Keratinocyte (primary cell): ENCODE measurements at regions not wholly inside any gene's neighbourhood (a gene's known extent, or its start where the extent isn't known, plus 50 kb on each side); places are given as distances from the start of the nearest gene placed in this dataset.

Experiments
- DNase-seq: peaks from one replicate; pipeline ENCODE4 v3.0.0-alpha.2; 2011; ENCODE audit warnings: low read depth, missing footprints, low spot score
- FAIRE-seq: peaks from 2 replicates; lab custom pipeline; 2011; peaks lifted over from hg19 to GRCh38; lab: Jason Lieb, UNC
- H2AFZ ChIP-seq: 2 replicates; pipeline ENCODE4 v1.6.0; 2012; ENCODE audit warnings: low read length, control low read depth, inconsistent platforms; ENCODE audit not compliant: control insufficient read depth
- H3K27ac ChIP-seq: 2 replicates; pipeline ENCODE4 v1.5.1; 2011; ENCODE audit warnings: low read length; ENCODE audit not compliant: control insufficient read depth, insufficient read depth
- H3K27me3 ChIP-seq: 3 replicates; pipeline ENCODE4 v1.6.0; 2011; ENCODE audit warnings: low read length; ENCODE audit not compliant: control insufficient read depth, insufficient read depth; ENCODE audit errors: extremely low read depth
- H3K36me3 ChIP-seq, 2 experiments: 2 replicates in 1 of 2; 3 replicates in 1 of 2; pipeline ENCODE4 v1.5.1; 2011; ENCODE audit warnings: low read length in 2 of 2, mild to moderate bottlenecking in 1 of 2; ENCODE audit not compliant: control insufficient read depth in 2 of 2, insufficient read depth in 2 of 2; ENCODE audit errors: extremely low read depth in 1 of 2
- H3K4me1 ChIP-seq: 3 replicates; pipeline ENCODE4 v1.5.1; 2011; ENCODE audit warnings: low read length; ENCODE audit not compliant: control insufficient read depth, insufficient read depth; ENCODE audit errors: extremely low read depth
- H3K4me2 ChIP-seq: 3 replicates; pipeline ENCODE4 v1.6.0; 2011; ENCODE audit warnings: low read depth, low read length; ENCODE audit not compliant: control insufficient read depth, insufficient read depth; ENCODE audit errors: extremely low read depth
- H3K4me3 ChIP-seq, 3 experiments: fragments of 200-600 bp in 1 of 3; sonication (generic) in 1 of 3; 2 replicates in 2 of 3; 3 replicates in 1 of 3; pipeline ENCODE4 v1.5.1; 2011 to 2016; ENCODE audit warnings: low read length in 3 of 3, mild to moderate bottlenecking in 3 of 3, control low read depth in 2 of 3, inconsistent platforms in 1 of 3, low read depth in 1 of 3, mixed read lengths in 1 of 3, mixed run types in 1 of 3, moderate library complexity in 1 of 3; ENCODE audit not compliant: control insufficient read depth in 2 of 3, insufficient read depth in 2 of 3; ENCODE audit errors: extremely low read depth in 1 of 3
- H3K79me2 ChIP-seq: 2 replicates; pipeline ENCODE4 v1.6.0; 2012; ENCODE audit warnings: low read length; ENCODE audit not compliant: control insufficient read depth, insufficient read depth
- H3K9ac ChIP-seq: 3 replicates; pipeline ENCODE4 v1.6.0; 2011; ENCODE audit warnings: low read length; ENCODE audit not compliant: control insufficient read depth, insufficient read depth; ENCODE audit errors: extremely low read depth
- H3K9me1 ChIP-seq: 3 replicates; pipeline ENCODE4 v1.6.0; 2011; ENCODE audit warnings: low read length; ENCODE audit not compliant: control insufficient read depth, insufficient read depth; ENCODE audit errors: extremely low read depth
- H3K9me3 ChIP-seq: 2 replicates; pipeline ENCODE4 v1.5.1; 2012; ENCODE audit warnings: low read depth, low read length; ENCODE audit not compliant: control insufficient read depth
- H4K20me1 ChIP-seq: 3 replicates; pipeline ENCODE4 v1.6.0; 2011; ENCODE audit warnings: low read length; ENCODE audit not compliant: control insufficient read depth, insufficient read depth; ENCODE audit errors: extremely low read depth
- EZH2 ChIP-seq: IDR thresholded peaks from one replicate; pipeline ENCODE4 v1.6.1; 2012; ENCODE audit warnings: inconsistent platforms, mild to moderate bottlenecking, low read length, moderate library complexity
- dilution Hi-C: fragments of 300-500 bp; cut with MboI; formaldehyde crosslinking; loops from one replicate; pipeline ENCODE4 v1.7.0; 2020; ENCODE audit warnings: low sequenced_read_pairs; ENCODE audit not compliant: extremely low pct_ligation_motif_present
- TF ChIP-seq, protein P1 (sequence below), 3 experiments: IDR thresholded peaks in 1 of 3; conservative IDR thresholded peaks in 1 of 3; optimal IDR thresholded peaks in 1 of 3; 2 replicates in 2 of 3; 3 replicates in 1 of 3; pipeline versions ENCODE3 to v1.5.1; 2011; ENCODE audit warnings: low read length in 3 of 3, mild to moderate bottlenecking in 3 of 3, moderate library complexity in 2 of 3, control low read depth in 1 of 3, inconsistent platforms in 1 of 3; ENCODE audit not compliant: insufficient read depth in 2 of 3; ENCODE audit errors: extremely low read depth in 1 of 3

DNA sequence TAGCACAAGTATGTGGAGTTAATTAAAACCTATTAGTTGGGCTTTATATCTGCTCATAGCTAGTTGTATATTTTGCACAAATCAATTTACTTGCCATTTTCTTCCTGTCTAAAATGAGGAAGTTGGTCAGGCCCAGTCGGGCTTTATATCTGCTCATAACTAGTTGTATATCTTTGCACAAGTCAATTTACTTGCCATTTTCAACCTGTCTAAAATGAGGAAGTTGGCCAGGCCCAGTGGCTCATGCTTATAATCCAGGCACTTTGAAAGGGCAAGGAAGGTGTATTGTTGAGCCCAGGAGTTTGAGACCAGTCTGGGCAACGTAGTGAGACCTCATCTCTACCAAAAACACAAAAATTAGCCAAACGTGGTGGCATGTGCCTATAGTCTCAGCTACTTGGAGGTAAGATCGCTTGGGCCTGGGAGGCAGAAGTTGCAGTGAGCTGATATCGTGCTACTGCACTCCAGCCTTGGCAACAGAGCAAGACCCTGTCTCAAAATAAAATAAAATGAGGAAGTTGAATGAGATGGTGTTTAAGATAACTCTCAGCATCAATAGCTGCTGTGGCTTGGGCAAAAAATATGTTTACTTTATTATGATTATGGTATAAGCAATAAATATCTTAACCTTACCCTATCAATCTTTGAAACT is 1558.6 kb upstream of the RAG2 start:
- no peaks in the 10 kb centered on the region for H4K20me1 ChIP-seq
- dilution Hi-C loops, result no loop called here
- H3K4me3 ChIP-seq, result no peak overlapping the region
- no peak overlapping the region for H3K27ac ChIP-seq
- TF ChIP-seq, protein P1, sequence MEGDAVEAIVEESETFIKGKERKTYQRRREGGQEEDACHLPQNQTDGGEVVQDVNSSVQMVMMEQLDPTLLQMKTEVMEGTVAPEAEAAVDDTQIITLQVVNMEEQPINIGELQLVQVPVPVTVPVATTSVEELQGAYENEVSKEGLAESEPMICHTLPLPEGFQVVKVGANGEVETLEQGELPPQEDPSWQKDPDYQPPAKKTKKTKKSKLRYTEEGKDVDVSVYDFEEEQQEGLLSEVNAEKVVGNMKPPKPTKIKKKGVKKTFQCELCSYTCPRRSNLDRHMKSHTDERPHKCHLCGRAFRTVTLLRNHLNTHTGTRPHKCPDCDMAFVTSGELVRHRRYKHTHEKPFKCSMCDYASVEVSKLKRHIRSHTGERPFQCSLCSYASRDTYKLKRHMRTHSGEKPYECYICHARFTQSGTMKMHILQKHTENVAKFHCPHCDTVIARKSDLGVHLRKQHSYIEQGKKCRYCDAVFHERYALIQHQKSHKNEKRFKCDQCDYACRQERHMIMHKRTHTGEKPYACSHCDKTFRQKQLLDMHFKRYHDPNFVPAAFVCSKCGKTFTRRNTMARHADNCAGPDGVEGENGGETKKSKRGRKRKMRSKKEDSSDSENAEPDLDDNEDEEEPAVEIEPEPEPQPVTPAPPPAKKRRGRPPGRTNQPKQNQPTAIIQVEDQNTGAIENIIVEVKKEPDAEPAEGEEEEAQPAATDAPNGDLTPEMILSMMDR (optimal IDR thresholded peaks at IDR 0.05 in 1 of 3, IDR thresholded peaks at IDR 0.05 in 1 of 3, conservative IDR thresholded peaks at IDR 0.05 in 1 of 3; ENCODE audit: extremely low read depth in 1 of 3, insufficient read depth in 2 of 3, low read length in 3 of 3), result no peak
- no peak for TF ChIP-seq EZH2
- H3K36me3 ChIP-seq, result no peaks in the 10 kb centered on the region
- H2AFZ ChIP-seq, result no peak overlapping the region
- H3K79me2 ChIP-seq, result no peaks in the 10 kb centered on the region
- no peaks in the 10 kb centered on the region for H3K4me1 ChIP-seq
- H3K9ac ChIP-seq, result no peak overlapping the region
- FAIRE-seq (no peak), DNase-seq (no peak)
- H3K9me3 ChIP-seq, result no peaks in the 10 kb centered on the region
- H3K4me2 ChIP-seq, result no peak overlapping the region
- no peaks in the 10 kb centered on the region for H3K9me1 ChIP-seq
- H3K27me3 ChIP-seq, result no peaks in the 10 kb centered on the region

DNA sequence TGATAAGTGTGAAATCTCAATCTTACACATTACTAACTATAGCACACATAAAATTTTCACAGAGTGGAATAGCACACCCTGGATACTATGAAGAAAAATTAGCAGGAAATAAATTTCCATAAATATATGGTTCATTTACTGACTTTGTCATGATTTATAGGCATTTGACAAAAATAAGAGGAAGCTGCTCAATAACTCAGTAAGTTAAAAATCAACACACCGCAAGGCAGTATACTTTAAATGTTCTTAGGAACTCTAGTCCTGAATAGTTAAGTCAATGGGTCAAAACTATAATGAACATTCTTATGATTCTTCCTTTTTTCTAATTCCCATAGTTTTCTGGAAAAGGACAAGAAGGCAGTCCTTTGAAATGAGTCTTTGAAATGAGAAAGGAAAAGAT is 1557.8 kb upstream of the RAG2 start:
- no peaks in the 10 kb centered on the region for H4K20me1 ChIP-seq
- H3K27me3 ChIP-seq, result no peaks in the 10 kb centered on the region
- no peak for DNase-seq
- no peaks in the 10 kb centered on the region for H3K79me2 ChIP-seq
- no peak overlapping the region for H3K9ac ChIP-seq
- no peak for FAIRE-seq
- no peak overlapping the region for H3K27ac ChIP-seq
- no peaks in the 10 kb centered on the region for H3K9me1 ChIP-seq
- no peak for TF ChIP-seq EZH2
- TF ChIP-seq, protein P1 (optimal IDR thresholded peaks at IDR 0.05 in 1 of 3, IDR thresholded peaks at IDR 0.05 in 1 of 3, conservative IDR thresholded peaks at IDR 0.05 in 1 of 3; ENCODE audit: extremely low read depth in 1 of 3, insufficient read depth in 2 of 3, low read length in 3 of 3), result no peak
- H3K4me1 ChIP-seq, result no peaks in the 10 kb centered on the region
- H2AFZ ChIP-seq, result no peak overlapping the region
- no peak overlapping the region for H3K4me2 ChIP-seq
- no peaks in the 10 kb centered on the region for H3K36me3 ChIP-seq
- dilution Hi-C loops, result no loop called here
- no peak overlapping the region for H3K4me3 ChIP-seq
- H3K9me3 ChIP-seq, result no peaks in the 10 kb centered on the region
